SK-N-SH (cell line): ENCODE measurements at regions not wholly inside any gene's neighbourhood (a gene's known extent, or its start where the extent isn't known, plus 50 kb on each side); places are given as distances from the start of the nearest gene placed in this dataset.

Source experiments
- CHD2 ChIP-seq: fragments of 150-350 bp; IDR thresholded peaks from 2 replicates; pipeline ENCODE4 v1.6.1; 2018; ENCODE audit warnings: low read length; ENCODE audit not compliant: partially characterized antibody
- POLR2AphosphoS5 ChIP-seq: IDR thresholded peaks from 2 replicates; pipeline ENCODE4 v1.6.1; 2012; ENCODE audit warnings: low read depth, low read length
- RCOR1 ChIP-seq: fragments of 150-350 bp; IDR thresholded peaks from 2 replicates; pipeline ENCODE4 v1.6.1; 2017; ENCODE audit warnings: antibody characterized with exemption, low read length
- TF ChIP-seq, protein P1 (sequence below): IDR thresholded peaks from 2 replicates; pipeline ENCODE4 v1.6.1; 2012; ENCODE audit warnings: mild to moderate bottlenecking, low read depth, low read length, moderate library complexity
- TF ChIP-seq, protein P2 (sequence below): fragments of 150-350 bp; IDR thresholded peaks from 2 replicates; pipeline ENCODE4 v1.6.1; 2017; ENCODE audit warnings: antibody characterized with exemption, low read length, low read depth, borderline replicate concordance

DNA sequence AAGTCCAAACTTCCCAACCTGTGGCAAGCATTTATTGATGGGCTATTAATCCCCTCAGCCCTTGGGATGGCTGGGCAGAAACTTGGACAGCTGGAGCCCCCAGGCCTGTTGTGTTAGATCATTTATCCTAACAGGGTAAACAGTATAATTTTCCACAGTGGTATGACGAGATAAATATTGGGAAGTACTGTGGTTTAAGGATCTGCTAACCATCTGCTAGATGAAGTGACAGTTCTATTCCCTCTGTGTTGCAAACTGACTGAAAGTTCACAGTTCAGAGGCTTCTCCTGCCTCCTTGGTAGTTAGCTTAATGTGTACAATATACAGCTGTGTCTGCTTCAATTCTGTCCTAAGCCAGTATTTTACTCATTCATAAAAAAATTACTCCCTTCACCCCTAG, 127.5 kb upstream of the CHODL start:
- TF ChIP-seq RCOR1, result no peak
- TF ChIP-seq, protein P1, sequence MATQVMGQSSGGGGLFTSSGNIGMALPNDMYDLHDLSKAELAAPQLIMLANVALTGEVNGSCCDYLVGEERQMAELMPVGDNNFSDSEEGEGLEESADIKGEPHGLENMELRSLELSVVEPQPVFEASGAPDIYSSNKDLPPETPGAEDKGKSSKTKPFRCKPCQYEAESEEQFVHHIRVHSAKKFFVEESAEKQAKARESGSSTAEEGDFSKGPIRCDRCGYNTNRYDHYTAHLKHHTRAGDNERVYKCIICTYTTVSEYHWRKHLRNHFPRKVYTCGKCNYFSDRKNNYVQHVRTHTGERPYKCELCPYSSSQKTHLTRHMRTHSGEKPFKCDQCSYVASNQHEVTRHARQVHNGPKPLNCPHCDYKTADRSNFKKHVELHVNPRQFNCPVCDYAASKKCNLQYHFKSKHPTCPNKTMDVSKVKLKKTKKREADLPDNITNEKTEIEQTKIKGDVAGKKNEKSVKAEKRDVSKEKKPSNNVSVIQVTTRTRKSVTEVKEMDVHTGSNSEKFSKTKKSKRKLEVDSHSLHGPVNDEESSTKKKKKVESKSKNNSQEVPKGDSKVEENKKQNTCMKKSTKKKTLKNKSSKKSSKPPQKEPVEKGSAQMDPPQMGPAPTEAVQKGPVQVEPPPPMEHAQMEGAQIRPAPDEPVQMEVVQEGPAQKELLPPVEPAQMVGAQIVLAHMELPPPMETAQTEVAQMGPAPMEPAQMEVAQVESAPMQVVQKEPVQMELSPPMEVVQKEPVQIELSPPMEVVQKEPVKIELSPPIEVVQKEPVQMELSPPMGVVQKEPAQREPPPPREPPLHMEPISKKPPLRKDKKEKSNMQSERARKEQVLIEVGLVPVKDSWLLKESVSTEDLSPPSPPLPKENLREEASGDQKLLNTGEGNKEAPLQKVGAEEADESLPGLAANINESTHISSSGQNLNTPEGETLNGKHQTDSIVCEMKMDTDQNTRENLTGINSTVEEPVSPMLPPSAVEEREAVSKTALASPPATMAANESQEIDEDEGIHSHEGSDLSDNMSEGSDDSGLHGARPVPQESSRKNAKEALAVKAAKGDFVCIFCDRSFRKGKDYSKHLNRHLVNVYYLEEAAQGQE, result no peak
- TF ChIP-seq, protein P2, sequence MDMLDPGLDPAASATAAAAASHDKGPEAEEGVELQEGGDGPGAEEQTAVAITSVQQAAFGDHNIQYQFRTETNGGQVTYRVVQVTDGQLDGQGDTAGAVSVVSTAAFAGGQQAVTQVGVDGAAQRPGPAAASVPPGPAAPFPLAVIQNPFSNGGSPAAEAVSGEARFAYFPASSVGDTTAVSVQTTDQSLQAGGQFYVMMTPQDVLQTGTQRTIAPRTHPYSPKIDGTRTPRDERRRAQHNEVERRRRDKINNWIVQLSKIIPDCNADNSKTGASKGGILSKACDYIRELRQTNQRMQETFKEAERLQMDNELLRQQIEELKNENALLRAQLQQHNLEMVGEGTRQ, result no peak
- TF ChIP-seq POLR2AphosphoS5, result no peak
- TF ChIP-seq CHD2, result no peak
